HS-5 (cell line): ENCODE measurements at regions not wholly inside any gene's neighbourhood (a gene's known extent, or its start where the extent isn't known, plus 50 kb on each side); places are given as distances from the start of the nearest gene placed in this dataset.
A peak's percentile ranks its signal among the peaks of the same experiment; 100 is the strongest.

Experiments used
- DNase-seq: peaks from one replicate; pipeline ENCODE4 v3.0.0-alpha.2; 2012; ENCODE audit warnings: low read depth

- DNase-seq = no peak
Measured at GRCh38 chr19:31160336-31160926, 188.8 kb downstream of the TSHZ3 start.

- peak; percentile 16 for DNase-seq
Measured at GRCh38 chr19:31154021-31154420, 195.2 kb downstream of the TSHZ3 start.

GRCh38 chr19:31152906-31153305, 196.3 kb downstream of the TSHZ3 start:
- no peak for DNase-seq

GRCh38 chr19:31149441-31149941, 199.7 kb downstream of the TSHZ3 start:
- no peak for DNase-seq

GRCh38 chr19:31148671-31149070, 200.6 kb downstream of the TSHZ3 start:
- DNase-seq = no peak

GRCh38 chr19:31147234-31147633, 202.0 kb downstream of the TSHZ3 start:
- DNase-seq = no peak

- DNase-seq = no peak
Measured at GRCh38 chr19:31146546-31147183, 202.6 kb downstream of the TSHZ3 start.

GRCh38 chr19:31146015-31146414, 203.2 kb downstream of the TSHZ3 start:
- no peak for DNase-seq

GRCh38 chr19:31145007-31145406, 204.2 kb downstream of the TSHZ3 start:
- no peak for DNase-seq

- DNase-seq = no peak
Measured at GRCh38 chr19:31144075-31144870, 205.0 kb downstream of the TSHZ3 start.

- no peak for DNase-seq
Measured at GRCh38 chr19:31141301-31141700, 207.9 kb downstream of the TSHZ3 start.

GRCh38 chr19:31140717-31141116, 208.5 kb downstream of the TSHZ3 start:
- DNase-seq = peak; percentile 60

- DNase-seq = peak; percentile 79
Measured at GRCh38 chr19:31139871-31140505, 209.2 kb downstream of the TSHZ3 start.

- no peak for DNase-seq
Measured at GRCh38 chr19:31138077-31138476, 211.2 kb downstream of the TSHZ3 start.

GRCh38 chr19:31135841-31136240, 213.4 kb downstream of the TSHZ3 start:
- no peak for DNase-seq

- DNase-seq = no peak
Measured at GRCh38 chr19:31132753-31133110, 216.5 kb downstream of the TSHZ3 start.

- DNase-seq = no peak
Measured at GRCh38 chr19:31128291-31128690, 220.9 kb downstream of the TSHZ3 start.

- peak; percentile 89 for DNase-seq
Measured at GRCh38 chr19:31127134-31127967, 221.9 kb downstream of the TSHZ3 start.

- no peak for DNase-seq
Measured at GRCh38 chr19:31126236-31126635, 223.0 kb downstream of the TSHZ3 start.

- no peak for DNase-seq
Measured at GRCh38 chr19:31125071-31125470, 224.2 kb downstream of the TSHZ3 start.

GRCh38 chr19:31121501-31121900, 227.7 kb downstream of the TSHZ3 start:
- DNase-seq = no peak

- DNase-seq = no peak
Measured at GRCh38 chr19:31120952-31121351, 228.3 kb downstream of the TSHZ3 start.
